HuH-7.5 (cell line): ENCODE measurements at regions not wholly inside any gene's neighbourhood (a gene's known extent, or its start where the extent isn't known, plus 50 kb on each side); places are given as distances from the start of the nearest gene placed in this dataset.

Experiments used
- DNase-seq: peaks from one replicate; pipeline ENCODE4 v3.0.0; 2011; ENCODE audit warnings: low spot score

GRCh38 chr6:153625089-153625488, 414.0 kb upstream of the OPRM1 start:
- no peak for DNase-seq

GRCh38 chr6:153624528-153624927, 414.5 kb upstream of the OPRM1 start:
- no peak for DNase-seq

- no peak for DNase-seq
These were observed 415.5 kb upstream of the OPRM1 start for GRCh38 chr6:153623496-153623895.

GRCh38 chr6:153621491-153621890, 417.5 kb upstream of the OPRM1 start:
- DNase-seq: no peak

- DNase-seq: no peak
These were observed 418.0 kb upstream of the OPRM1 start for GRCh38 chr6:153621070-153621469.

GRCh38 chr6:153618371-153619322, 420.4 kb upstream of the OPRM1 start:
- DNase-seq: no peak

- DNase-seq: no peak
These were observed 422.5 kb upstream of the OPRM1 start for GRCh38 chr6:153616506-153616905.

- no peak for DNase-seq
These were observed 425.2 kb upstream of the OPRM1 start for GRCh38 chr6:153613719-153614455.

- no peak for DNase-seq
These were observed 436.6 kb upstream of the OPRM1 start for GRCh38 chr6:153602401-153602800.

- no peak for DNase-seq
These were observed 439.1 kb upstream of the OPRM1 start for GRCh38 chr6:153599901-153600300.

- no peak for DNase-seq
These were observed 443.1 kb upstream of the OPRM1 start for GRCh38 chr6:153595903-153596302.

- DNase-seq: no peak
These were observed 444.2 kb upstream of the OPRM1 start for GRCh38 chr6:153594871-153595270.

- DNase-seq: no peak
These were observed 447.9 kb upstream of the OPRM1 start for GRCh38 chr6:153591159-153591558.

GRCh38 chr6:153590411-153590810, 448.6 kb upstream of the OPRM1 start:
- DNase-seq: no peak

GRCh38 chr6:153588330-153588729, 450.7 kb upstream of the OPRM1 start:
- DNase-seq: no peak

GRCh38 chr6:153583685-153584084, 452.6 kb upstream of the RGS17 start:
- DNase-seq: no peak

GRCh38 chr6:153580776-153581175, 449.7 kb upstream of the RGS17 start:
- no peak for DNase-seq

GRCh38 chr6:153575528-153575927, 444.4 kb upstream of the RGS17 start:
- DNase-seq: no peak

GRCh38 chr6:153574231-153574630, 443.1 kb upstream of the RGS17 start:
- DNase-seq: no peak

- DNase-seq: no peak
These were observed 441.3 kb upstream of the RGS17 start for GRCh38 chr6:153572371-153572770.

GRCh38 chr6:153568628-153569027, 437.5 kb upstream of the RGS17 start:
- no peak for DNase-seq

- no peak for DNase-seq
These were observed 433.7 kb upstream of the RGS17 start for GRCh38 chr6:153564803-153565202.

GRCh38 chr6:153563001-153563400, 431.9 kb upstream of the RGS17 start:
- DNase-seq: no peak
